ENCODE measurements at regions not wholly inside any gene's neighbourhood (a gene's known extent, or its start where the extent isn't known, plus 50 kb on each side); places are given as distances from the start of the nearest gene placed in this dataset.

- Histone ChIP-seq H3K4me3 (replicated peaks; ENCODE audit: insufficient read depth, low read length) (no peak overlapping the region), H3K27me3 (ENCODE audit: insufficient read depth, poor library complexity, severe bottlenecking) (no peaks in the 10 kb centered on the region), H3K27ac (replicated peaks) (no peak overlapping the region)
- TF ChIP-seq GABPA (IDR thresholded peaks at IDR 0.05; ENCODE audit: low read depth): no peak
- TF ChIP-seq SPI1 (IDR thresholded peaks at IDR 0.05; ENCODE audit: borderline replicate concordance, low read depth): no peak
- TF ChIP-seq CTCF (IDR thresholded peaks at IDR 0.05; ENCODE audit: insufficient read depth, low read length): no peak
- TF ChIP-seq REST (IDR thresholded peaks at IDR 0.05; ENCODE audit: insufficient replicate concordance, low read depth): no peak
- TF ChIP-seq POLR2AphosphoS5 (IDR thresholded peaks at IDR 0.05; ENCODE audit: low read depth): no peak
- DNase-seq (ENCODE audit: low read depth in 1 of 2, low spot score in 1 of 2): no peak
Measured at GRCh38 chr3:176302271-176302670, 895.0 kb downstream of the TBL1XR1 start.

DNA sequence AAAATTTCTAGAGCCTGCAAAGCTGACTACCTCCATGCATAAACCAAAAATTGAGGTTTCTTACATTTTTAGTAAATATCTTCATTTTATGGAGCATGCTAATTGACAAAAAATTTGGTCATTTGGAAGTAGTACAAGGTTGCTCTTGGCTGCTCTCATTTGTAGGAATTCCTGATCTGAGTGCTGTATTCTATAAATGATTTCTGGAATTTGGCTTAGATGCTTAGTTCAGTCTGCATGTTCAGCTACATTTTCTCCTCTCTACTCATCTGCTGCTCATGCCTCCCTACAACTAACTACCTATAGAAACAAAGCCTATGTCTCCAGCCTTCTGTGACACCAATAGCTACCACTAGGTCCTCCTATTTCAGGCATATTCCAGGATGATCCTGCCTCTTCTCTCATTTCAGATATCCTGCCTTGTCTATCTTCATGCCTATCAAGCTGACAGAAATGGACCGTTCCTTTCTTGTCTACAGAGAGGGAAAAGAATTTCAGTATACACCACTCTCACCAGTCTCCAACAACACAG is 901.1 kb downstream of the TBL1XR1 start:
- Histone ChIP-seq H3K27me3 (ENCODE audit: insufficient read depth, poor library complexity, severe bottlenecking) (no peaks in the 10 kb centered on the region), H3K4me3 (replicated peaks; ENCODE audit: insufficient read depth, low read length) (no peak overlapping the region), H3K27ac (replicated peaks) (no peak overlapping the region)
- no peak for DNase-seq (ENCODE audit: low read depth in 1 of 2, low spot score in 1 of 2)
- TF ChIP-seq REST (IDR thresholded peaks at IDR 0.05; ENCODE audit: insufficient replicate concordance, low read depth) (no peak), GABPA (IDR thresholded peaks at IDR 0.05; ENCODE audit: low read depth) (no peak), POLR2AphosphoS5 (IDR thresholded peaks at IDR 0.05; ENCODE audit: low read depth) (no peak), CTCF (IDR thresholded peaks at IDR 0.05; ENCODE audit: insufficient read depth, low read length) (no peak), SPI1 (IDR thresholded peaks at IDR 0.05; ENCODE audit: borderline replicate concordance, low read depth) (no peak)

DNA sequence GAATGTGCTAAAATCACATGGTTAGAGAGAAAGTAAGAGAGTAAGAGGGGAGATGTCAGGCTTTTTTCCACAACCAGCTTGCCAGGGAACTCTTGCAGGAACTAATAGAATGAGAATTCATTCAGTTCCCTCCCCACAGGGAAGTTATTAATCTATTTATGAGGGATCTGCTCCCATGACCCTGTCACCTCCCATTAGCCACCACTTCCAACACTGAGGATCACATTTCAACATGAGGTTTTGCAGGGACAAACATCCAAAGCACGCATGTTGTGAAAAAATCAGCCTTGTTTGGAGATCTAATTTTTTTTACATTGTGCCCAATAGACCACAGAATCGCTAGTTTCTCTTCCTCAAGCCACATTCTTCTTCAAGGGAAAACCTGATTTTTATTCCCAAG is 904.0 kb downstream of the TBL1XR1 start:
- no peaks in the 10 kb centered on the region for H3K27me3 ChIP-seq (ENCODE audit: insufficient read depth, poor library complexity, severe bottlenecking)
- DNase-seq (ENCODE audit: low read depth in 1 of 2, low spot score in 1 of 2): no peak
- TF ChIP-seq REST (IDR thresholded peaks at IDR 0.05; ENCODE audit: insufficient replicate concordance, low read depth) (no peak), POLR2AphosphoS5 (IDR thresholded peaks at IDR 0.05; ENCODE audit: low read depth) (no peak), SPI1 (IDR thresholded peaks at IDR 0.05; ENCODE audit: borderline replicate concordance, low read depth) (no peak), CTCF (IDR thresholded peaks at IDR 0.05; ENCODE audit: insufficient read depth, low read length) (no peak)
- H3K27ac ChIP-seq (replicated peaks): no peak overlapping the region
- H3K4me3 ChIP-seq (replicated peaks; ENCODE audit: insufficient read depth, low read length): no peak overlapping the region
